NB4 (cell line): ENCODE measurements at regions not wholly inside any gene's neighbourhood (a gene's known extent, or its start where the extent isn't known, plus 50 kb on each side); places are given as distances from the start of the nearest gene placed in this dataset.

Experiments used
- DNase-seq: peaks from one replicate; pipeline ENCODE4 v3.0.0; 2010; ENCODE audit warnings: low read depth
- H3K4me3 ChIP-seq: one replicate; pipeline ENCODE4 v1.5.1; 2011; ENCODE audit warnings: mild to moderate bottlenecking, low read depth, low read length, moderate library complexity
- MYC ChIP-seq: IDR thresholded peaks from 2 replicates; pipeline ENCODE4 v1.6.1; 2011; ENCODE audit warnings: low read depth, low read length
- POLR2A ChIP-seq: IDR thresholded peaks from 2 replicates; pipeline ENCODE4 v1.6.1; 2011; ENCODE audit warnings: mild to moderate bottlenecking; ENCODE audit not compliant: insufficient read length; ENCODE audit errors: extremely low read depth
- TF ChIP-seq, protein P1 (sequence below): IDR thresholded peaks from 2 replicates; pipeline ENCODE4 v1.6.1; 2011; ENCODE audit warnings: low read depth, low read length
- TF ChIP-seq, protein P2 (sequence below): IDR thresholded peaks from one replicate; pipeline ENCODE4 v1.5.1; 2012; ENCODE audit warnings: low read depth, low read length

DNA sequence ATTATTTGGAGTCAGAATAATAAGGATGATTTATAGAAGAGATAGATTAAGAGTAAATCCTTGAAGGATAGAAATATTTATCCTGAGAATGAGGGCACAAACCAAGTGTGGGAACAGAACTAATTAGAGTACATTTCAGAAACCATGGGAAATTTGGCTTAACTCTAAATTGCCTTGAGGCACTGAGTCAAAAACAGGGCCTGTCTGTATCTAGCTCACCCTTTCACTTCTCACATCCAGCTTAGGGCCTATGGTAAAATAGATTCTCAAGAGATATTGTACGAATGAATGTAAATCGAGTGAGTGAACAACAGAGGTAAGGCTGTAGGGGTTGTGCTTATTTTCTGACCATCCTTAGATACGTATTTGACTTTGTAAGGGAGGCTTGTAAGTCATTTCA is 586.1 kb upstream of the DPPA4 start:
- no peak for DNase-seq
- TF ChIP-seq MYC (no peak), POLR2A (no peak)
- TF ChIP-seq, protein P1, sequence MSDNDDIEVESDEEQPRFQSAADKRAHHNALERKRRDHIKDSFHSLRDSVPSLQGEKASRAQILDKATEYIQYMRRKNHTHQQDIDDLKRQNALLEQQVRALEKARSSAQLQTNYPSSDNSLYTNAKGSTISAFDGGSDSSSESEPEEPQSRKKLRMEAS = no peak
- TF ChIP-seq, protein P2, sequence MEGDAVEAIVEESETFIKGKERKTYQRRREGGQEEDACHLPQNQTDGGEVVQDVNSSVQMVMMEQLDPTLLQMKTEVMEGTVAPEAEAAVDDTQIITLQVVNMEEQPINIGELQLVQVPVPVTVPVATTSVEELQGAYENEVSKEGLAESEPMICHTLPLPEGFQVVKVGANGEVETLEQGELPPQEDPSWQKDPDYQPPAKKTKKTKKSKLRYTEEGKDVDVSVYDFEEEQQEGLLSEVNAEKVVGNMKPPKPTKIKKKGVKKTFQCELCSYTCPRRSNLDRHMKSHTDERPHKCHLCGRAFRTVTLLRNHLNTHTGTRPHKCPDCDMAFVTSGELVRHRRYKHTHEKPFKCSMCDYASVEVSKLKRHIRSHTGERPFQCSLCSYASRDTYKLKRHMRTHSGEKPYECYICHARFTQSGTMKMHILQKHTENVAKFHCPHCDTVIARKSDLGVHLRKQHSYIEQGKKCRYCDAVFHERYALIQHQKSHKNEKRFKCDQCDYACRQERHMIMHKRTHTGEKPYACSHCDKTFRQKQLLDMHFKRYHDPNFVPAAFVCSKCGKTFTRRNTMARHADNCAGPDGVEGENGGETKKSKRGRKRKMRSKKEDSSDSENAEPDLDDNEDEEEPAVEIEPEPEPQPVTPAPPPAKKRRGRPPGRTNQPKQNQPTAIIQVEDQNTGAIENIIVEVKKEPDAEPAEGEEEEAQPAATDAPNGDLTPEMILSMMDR = no peak
- no peak overlapping the region for H3K4me3 ChIP-seq

DNA sequence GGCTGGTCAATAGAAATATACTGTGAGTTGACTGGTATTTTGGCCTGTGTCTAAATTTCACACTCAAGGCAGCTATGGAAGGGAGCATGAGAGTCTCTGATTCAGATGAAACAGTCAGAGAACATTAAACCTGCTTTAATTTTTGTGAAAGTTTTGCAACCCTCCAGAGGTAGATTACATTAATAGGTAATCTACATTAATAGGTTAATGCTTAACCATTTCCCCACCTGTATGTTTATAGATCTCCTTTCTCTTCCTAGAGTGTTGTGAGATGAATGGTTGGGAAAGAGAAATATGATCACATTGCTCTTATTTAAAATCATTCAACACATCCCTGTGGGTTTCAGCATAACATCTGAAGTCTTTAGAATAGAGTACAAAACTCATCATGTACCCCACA is 586.9 kb upstream of the DPPA4 start:
- DNase-seq = no peak
- H3K4me3 ChIP-seq = no peak overlapping the region
- TF ChIP-seq POLR2A = no peak
- TF ChIP-seq, protein P1 = no peak
- TF ChIP-seq MYC = no peak
- TF ChIP-seq, protein P2 = no peak

DNA sequence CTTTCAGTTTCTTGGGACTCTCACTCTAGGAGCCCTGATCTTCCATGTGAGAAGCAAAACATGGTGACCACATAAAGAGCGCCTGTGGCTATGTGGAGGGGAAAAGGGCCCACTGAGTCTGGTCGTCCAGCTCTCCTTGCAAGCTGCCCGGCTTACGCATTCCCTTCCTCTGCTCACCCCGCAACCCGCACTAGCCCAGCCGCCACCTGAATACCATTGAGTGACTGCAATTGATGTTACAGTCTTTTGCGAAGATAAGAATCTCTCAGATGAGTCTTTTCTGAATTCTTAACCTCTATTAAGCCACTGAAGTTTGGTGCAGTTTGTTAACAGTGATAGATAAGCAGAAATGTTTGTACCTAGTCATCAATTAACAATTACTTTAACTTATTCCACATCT is 589.0 kb upstream of the DPPA4 start:
- TF ChIP-seq, protein P2 = no peak
- TF ChIP-seq, protein P1 = no peak
- no peak for TF ChIP-seq MYC
- TF ChIP-seq POLR2A = no peak
- no peak for DNase-seq
- no peak overlapping the region for H3K4me3 ChIP-seq

DNA sequence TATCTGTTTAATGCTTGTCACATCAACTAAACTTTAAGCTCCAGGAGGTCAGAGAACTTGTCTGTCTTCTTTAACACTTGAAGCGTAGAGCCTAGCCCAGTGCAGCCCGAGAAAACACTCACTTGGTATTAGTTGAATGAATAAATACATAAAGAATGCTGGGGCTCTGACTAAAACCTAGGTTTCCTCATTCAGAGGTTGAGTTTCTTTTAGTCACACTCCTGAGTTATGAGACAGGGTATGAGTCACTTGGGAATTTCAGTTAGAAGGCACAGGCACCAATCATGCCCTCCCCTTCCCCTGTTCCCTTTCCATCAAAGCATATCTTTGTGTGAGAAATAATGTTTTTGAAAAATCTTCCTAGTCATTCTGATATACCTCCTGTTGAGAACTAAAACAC is 589.8 kb upstream of the DPPA4 start:
- DNase-seq = peak; percentile 3
- no peak for TF ChIP-seq MYC
- no peak for TF ChIP-seq POLR2A
- TF ChIP-seq, protein P2 = no peak
- TF ChIP-seq, protein P1 = no peak
- no peak overlapping the region for H3K4me3 ChIP-seq

DNA sequence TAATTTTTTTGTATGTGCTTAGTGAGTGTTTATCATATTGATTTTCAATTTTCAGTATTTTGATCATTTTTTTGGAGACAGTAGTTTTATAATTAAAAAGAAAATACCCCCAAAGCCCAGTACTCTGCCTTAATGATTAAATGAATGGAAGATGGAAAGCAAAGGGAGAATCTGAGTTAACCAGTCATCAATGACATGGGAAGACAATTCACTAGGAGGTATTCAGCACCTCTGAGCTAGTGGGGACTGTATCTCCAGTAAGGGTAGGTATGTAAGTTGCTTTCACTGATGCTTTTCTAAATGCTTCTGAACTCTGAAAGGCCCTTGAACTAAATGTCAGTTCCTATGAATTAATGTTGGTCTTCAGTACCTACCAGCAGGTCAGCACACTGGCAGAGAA is 590.4 kb upstream of the DPPA4 start:
- no peak for DNase-seq
- TF ChIP-seq MYC = no peak
- TF ChIP-seq POLR2A = no peak
- TF ChIP-seq, protein P2 = no peak
- H3K4me3 ChIP-seq = no peak overlapping the region

DNA sequence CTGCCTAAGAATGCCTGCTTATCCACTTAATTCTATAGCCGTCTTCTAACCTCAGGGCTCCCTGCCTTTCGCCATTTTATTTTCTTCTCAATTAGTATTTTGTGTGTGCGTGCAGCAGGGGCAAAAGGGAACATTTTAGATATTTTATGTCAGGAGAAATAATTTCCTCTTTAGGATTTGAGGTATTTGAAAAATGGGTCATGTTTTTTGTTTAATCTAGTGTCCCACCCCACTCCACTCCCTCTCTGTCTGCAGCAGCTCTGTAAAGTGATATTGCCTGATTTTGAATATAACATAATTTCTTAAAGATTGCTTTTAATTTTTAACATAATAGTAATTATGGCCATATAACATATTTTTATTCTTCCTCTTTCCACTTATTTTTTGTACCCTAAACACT is 593.2 kb upstream of the DPPA4 start:
- TF ChIP-seq MYC (no peak), POLR2A (no peak)
- TF ChIP-seq, protein P1 = no peak
- TF ChIP-seq, protein P2 = no peak
- no peak for DNase-seq
- H3K4me3 ChIP-seq = no peak overlapping the region
